HG03066 (cell line): ENCODE measurements at regions not wholly inside any gene's neighbourhood (a gene's known extent, or its start where the extent isn't known, plus 50 kb on each side); places are given as distances from the start of the nearest gene placed in this dataset.
"Not testable (repeated sequence)": the region's sequence is repeated elsewhere in the genome, so short reads cannot be mapped to it uniquely, and the experiment has no call there.

ENCODE experiments used
- ATAC-seq: cut with Tn5 transposase; IDR thresholded peaks from one replicate; pipeline ENCODE4 v1.9.1; 2021; ENCODE audit warnings: low read depth; ENCODE audit not compliant: unreplicated experiment

DNA sequence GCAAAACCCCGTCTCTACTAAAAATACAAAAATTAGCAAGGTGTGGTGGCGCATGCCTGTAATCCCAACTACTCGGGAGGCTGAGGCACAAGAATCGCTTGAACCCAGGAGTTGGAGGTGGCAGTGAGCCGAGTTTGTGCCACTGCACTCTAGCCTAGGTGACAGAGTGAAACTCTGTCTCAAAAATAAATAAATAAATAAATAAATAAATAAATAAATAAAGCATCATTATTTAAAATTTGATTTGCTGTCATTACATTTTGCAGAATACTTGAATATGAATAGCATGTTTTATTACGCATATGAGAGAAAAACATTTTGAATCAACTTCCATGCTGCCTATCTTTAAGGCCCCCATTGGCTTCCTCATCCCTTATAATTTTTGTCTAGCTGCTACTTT lies 53.4 kb upstream of the MED14 start:
- not testable (repeated sequence) for ATAC-seq

DNA sequence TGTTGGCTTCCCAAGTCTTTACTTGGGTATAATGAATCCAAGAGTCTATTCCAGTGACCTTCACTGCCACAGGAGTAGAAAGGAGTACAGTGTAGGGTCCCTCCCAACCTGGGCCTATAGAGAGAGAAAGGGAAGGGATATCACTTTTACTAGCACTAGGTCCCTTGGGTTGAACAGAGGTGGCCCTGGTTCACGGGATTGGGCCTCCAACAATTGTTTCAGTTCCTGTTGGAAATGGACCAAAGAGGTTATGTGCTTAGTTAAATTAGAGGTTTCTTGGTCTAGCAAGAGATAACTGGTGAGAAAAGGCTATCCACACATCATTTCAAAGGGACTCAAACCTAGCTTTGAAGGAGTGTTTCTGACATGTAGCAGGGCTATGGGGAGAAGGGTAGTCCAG lies 57.1 kb upstream of the MED14 start:
- ATAC-seq, result no peak

DNA sequence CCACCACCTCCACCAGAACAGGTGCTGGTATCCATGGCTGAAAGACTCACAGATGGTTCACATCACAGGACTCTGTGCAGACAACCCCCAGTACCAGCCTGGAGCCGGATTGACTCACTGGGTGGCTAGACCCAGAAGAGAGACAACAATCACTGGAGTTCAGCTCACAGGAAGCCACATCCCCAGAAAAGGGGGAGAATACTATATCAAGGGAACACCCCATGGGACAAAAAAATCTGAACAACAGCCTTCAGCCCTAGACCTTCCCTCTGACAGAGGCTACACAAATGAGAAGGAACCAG lies 59.4 kb upstream of the MED14 start:
- not testable (repeated sequence) for ATAC-seq

DNA sequence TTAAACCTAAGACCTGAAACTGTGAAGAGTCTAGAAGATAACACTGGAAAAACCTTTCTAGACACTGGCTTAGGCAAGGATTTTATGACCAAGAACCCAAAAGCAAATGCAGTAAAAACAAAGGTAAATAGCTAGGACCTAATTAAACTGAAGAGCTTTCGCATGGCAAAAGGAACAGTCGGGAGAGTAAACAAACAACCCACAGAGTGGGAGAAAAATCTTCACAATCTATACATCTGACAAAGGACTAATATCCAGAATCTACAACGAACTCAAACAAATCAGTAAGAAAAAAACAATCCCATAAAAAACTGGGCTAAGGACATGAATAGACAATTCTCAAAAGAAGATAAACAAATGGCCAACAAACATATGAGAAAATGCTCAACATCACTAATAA lies 64.4 kb upstream of the MED14 start:
- not testable (repeated sequence) for ATAC-seq

DNA sequence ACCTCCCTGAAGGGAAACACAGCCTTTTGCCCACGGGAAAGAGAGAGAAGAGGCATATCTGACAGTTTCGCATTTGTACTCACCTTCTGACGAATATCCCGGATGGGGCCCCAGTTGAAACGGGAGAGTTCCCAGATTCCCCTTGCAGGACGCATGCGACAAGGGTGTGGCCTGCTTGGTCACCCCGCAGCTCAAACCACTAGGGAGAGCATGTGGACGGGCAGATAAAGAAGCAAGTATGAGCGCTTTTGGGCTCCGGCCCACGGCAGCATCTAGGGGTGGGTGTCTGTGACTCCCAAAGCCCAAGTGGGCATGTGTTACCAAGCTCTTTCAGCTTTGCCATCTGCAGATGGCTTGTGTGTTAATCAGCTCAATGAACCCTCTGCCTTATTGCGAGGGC lies 70.1 kb upstream of the MED14 start:
- ATAC-seq, result no peak

DNA sequence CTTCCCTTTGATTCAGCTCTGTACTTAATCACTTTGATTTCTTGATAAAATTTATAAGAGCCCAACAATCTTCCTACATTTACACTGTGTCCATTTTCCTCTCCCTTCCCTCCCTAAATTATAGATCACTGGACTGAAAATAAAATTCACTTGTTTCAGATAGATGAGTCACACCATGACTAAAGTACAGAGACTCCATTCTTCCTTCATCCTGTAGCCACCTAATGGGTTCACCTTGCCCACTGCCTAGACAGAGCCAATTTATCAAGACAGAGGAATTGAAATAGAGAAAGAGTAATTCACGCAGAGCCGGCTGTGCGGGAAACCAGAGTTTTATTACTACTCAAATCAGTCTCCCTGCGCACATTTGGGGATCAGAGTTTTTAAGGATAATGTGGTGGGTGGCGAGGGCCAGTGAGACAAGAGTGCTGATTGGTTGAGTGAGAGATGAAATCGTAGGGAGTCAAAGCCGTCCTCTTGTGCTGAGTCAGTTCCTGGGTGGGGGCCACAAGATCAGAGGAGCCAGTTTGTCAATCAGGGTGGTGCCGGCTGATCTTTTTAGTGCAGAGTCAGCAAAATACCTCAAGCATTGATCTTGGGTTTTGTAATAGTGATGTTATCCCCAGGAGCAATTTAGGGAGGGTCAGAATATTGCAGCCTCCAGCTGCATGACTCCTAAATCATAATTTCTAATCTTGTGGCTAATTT lies 71.3 kb upstream of the MED14 start:
- ATAC-seq, result no peak

DNA sequence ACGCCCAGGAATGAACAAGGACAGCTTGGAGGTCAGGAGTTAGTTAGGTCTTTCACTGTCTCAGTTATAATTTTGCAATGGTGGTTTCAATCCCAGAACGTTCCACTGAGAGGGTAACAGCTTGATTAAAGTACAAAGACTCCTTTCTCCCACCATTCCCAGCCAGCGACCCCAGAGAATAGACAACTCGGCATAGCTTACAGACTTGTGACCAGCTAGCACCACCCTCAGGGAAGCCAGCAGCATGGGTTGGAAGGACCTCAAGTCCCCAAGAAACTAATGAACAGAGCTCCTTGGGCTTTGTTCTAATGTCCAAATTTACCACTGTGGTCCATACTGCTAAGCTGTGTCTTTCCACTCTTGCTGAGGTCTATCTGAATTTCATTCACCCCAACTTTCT lies 72.0 kb upstream of the MED14 start:
- no peak for ATAC-seq

DNA sequence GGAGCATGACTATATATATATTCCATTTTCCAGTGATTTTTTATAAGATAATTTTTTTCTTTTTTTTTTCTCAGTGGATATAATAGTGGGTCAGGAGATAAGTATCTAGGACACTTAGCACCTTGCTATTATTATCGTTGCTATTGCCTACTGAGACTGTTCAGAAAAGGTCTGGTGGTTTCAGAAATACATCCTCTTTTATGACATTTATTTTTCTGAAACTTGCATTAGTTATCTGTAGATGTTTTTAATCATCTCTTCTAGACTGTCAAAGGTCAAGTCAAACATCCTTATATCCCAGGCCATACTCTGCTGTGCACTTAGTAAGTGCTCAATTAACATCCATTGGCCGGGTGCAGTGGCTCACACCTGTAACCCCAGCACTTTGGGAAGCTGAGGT lies 72.9 kb upstream of the MED14 start:
- no peak for ATAC-seq

DNA sequence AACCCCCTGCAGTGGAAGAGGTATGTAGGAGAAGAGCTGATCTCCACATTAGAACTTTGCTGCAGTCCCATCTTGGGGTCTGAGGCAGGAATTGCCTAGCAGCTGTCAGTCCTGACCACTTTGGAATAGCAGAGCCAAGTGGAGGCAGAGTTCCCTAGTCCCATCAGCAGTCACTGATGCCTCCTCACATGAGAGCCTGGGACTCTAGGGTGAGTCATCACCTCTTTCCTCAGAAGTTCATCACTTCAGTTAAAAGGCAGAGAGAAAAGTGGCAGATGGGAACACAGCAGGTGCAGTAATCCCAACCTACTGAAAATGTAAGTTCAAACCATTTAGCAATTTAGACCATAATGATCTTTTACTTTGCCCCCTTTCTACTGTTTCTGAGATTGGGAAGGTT lies 73.9 kb upstream of the MED14 start:
- no peak for ATAC-seq

DNA sequence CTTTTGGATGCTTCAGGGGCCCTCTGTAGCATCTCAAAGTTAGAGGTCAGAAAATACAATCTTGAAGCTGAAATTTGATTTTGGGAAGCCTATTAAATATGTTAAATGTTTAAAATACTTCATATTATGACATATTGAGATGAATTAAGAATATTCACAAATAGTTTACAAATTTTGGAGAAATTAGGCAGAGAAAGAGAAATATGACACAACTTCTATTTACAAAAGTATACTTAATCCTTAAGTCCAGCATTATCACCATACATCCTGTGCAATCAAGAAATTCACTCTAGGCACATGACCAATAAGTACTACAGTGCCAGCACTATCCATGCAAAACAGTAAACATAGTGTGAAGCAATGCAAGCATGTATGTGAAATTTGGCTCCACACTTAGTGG lies 79.7 kb upstream of the MED14 start:
- ATAC-seq, result not testable (repeated sequence)

DNA sequence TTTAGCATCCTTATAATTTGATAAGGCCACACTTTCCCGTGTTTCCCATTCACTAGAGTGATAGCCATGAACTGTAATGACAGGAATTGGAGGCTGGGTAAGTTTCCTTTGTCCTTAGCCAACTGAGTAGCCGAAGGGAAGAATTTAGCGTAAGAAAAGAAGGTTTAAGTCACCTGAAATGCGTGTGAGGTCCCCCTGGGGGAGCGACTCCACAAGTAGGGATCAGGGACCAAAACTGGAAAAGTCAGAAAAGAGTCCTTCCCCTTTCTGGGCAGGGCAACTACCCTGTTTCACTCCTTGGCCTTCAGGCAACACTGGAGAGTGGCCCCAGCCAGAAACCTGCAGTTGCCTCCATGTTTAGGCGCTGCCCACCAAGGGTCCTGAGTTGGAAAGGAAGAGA lies 81.6 kb upstream of the MED14 start:
- no peak for ATAC-seq

DNA sequence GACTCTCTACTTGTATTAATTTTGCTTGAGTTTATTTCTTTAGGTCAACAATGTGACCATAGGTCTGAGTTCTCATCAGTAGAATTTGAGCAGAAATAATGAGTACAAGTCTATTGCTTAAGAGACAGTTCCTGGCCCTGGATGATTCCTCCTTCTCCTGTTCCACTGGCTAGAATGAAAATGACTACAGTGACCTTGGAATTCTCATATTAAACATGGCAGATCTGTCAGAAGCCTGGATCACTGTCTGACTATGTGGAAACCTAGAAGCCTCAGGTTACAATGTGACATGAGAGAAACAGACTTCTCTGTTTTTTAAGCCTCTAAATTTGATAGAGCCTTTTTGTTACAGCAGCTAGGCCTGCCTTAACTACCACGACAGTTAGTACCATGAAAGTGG lies 82.9 kb upstream of the MED14 start:
- ATAC-seq, result no peak

DNA sequence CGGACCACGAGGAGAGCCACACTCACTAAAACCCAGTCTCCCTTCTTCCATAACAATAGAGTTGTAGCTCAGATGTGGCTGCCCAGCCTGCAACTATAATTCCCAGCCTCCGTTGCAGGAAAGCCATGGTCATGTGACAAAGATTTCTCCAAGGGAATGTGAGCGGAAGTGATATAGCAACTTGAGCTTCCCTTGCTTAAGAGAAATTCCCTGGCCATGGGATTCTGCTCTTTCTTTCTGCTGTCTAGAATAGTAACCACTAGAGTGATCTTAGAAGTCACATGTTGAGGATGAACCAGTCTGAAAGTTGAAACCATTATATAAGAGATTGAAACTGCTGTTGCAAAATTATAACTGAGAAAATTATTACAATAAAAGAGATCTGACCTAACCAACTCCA lies 86.4 kb upstream of the MED14 start:
- no peak for ATAC-seq

DNA sequence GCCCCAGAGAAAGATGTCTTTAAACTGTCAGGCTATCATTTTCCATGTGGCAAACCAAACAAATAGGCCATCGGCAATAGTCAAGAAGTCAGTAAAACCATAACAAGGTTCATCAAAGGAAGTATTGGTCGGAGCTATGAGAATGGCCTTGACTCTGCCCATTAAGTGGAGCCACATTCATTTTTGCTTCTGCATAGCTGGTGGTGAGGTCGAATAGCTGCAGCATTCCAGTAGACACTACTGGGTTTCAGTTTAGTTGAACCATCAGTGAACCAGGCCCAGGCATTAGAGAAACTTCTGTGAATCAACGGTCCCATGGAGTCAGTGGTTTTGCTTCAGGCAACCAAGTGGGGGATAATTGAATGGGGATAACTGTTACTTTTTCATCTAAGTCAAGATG lies 92.0 kb upstream of the MED14 start:
- ATAC-seq, result no peak

DNA sequence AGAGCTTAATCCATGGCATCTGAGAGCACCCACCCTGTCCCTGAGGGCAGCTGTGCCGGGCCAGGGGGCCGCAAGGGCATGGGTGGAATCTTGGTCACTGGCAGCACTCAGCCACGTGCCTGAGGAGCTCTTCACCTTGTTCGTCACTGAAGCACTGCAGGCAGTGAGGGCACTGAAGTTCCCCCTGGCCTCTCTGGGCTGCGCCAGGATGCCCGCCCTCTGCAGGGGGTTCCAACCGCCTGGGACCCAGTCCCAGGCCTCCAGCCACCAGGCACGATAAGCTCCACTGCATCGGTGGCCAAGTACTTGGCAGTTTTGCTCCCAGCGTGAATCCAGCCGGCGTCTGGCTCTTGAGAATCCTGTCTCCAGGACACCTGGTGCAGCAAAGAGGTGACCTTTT lies 96.4 kb upstream of the MED14 start:
- ATAC-seq, result no peak

DNA sequence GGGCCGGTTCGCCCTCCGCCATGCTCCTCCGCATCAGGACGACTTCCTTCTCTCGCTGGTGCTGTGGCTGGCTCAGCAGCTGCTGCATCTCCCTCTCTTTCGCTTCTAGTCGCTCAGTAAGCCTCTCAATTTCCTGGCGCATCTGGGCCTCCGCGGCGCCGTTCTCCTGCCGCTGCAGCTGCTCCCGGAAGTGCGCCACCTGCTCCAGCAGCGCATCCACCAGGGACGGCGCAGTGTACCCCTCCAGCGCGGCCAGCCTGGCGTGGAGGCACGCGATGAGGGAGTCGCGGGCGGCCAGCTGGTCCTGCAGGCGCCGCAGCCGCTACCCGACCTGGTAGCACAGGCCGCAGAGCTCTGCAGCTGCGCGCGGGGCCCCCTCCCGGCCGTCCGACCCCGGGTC lies 97.4 kb upstream of the MED14 start:
- no peak for ATAC-seq

DNA sequence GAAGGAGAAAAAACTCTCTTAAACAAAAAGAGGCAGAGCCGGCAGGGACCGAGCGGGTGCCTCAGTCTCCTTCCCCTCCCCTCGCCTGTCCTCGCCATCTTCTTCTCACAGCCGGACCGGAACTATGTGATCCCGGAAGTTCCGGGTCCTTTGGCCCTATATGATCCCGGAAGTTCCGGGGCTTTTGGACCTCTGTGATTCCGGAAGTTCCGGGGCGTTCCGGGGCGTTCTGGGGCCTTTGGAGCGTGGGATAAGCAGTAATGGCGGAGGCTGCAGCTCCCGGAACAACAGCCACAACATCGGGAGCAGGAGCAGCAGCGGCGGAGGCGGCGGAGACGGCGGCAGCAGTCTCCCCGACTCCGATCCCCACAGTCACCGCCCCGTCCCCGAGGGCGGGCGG lies 98.9 kb upstream of the MED14 start:
- ATAC-seq, result no peak

DNA sequence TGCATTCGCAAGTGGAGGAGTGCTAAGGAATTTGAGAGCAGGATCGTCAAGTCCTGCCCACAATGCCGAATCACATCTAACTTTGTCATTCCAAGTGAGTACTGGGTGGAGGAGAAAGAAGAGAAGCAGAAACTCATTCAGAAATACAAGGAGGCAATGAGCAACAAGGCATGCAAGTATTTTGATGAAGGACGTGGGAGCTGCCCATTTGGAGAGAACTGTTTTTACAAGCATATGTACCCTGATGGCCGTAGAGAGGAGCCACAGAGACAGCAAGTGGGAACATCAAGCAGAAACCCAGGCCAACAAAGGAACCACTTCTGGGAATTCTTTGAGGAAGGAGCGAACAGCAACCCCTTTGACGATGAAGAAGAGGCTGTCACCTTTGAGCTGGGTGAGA lies 100.2 kb upstream of the MED14 start:
- ATAC-seq, result no peak

DNA sequence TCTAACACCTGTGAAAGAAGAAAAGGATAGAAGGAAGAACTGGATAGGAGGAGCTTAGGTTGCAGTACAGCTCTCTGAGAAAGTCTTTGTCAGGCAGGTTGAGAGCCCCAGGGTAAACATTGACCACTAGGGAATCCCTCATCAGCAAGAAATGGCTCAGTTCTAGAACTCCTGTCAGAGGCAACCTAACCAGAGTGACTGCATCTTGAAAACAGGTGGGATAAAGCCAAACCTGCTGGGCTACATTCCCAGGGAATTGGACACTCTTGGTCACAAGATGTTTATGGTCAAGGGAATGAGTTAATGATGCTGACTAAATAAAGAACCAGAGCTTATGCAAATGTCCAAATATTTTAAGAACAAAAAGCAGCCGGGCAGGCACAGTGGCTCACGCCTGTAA lies 108.3 kb upstream of the MED14 start:
- ATAC-seq, result no peak

DNA sequence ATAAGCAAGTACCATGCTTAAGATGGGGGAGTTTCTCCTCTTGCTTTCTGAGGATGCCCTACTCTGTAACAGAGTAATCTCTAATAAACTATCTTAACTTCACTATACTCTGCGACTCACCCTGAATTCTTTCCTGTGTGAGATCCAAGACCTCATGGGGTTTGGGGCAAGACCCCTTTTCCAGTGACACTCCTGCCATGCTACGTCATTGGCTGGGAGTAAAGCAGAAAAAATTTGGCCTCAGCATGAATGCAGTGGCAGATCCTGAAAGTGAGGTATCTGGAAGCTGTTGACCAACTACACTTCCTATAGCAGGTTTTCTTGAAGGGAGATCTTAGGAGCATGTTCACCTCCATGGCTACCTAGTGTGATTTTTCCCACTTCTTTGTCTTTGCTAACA lies 109.1 kb upstream of the MED14 start:
- no peak for ATAC-seq

DNA sequence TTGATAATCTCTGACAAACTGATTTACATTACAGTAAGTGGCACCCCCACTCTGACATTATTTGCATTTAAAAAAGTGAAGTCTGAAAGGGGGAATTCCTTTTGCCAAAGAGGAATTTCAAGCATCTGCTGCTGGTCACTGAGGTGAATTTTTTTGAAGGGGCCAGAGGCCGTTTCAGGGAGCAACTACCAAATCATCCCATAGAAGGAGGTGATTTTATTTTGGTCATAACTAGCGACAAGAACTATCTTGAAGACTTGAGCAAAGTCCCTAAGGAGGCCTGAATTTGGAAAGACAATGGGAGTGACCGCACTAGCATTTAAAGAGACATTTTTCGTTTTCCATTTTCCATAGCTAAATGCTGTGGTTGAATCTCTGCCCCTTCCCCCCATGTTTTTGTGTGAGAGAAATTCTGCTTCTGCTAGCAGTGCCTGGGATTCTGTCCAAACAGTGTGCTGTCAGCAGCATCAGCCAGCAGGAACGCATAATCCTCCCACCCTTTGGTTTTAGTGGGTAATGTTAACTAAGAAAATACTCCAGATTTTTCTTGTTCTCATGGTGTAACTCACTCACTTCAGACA lies 110.1 kb upstream of the MED14 start:
- ATAC-seq, result no peak

DNA sequence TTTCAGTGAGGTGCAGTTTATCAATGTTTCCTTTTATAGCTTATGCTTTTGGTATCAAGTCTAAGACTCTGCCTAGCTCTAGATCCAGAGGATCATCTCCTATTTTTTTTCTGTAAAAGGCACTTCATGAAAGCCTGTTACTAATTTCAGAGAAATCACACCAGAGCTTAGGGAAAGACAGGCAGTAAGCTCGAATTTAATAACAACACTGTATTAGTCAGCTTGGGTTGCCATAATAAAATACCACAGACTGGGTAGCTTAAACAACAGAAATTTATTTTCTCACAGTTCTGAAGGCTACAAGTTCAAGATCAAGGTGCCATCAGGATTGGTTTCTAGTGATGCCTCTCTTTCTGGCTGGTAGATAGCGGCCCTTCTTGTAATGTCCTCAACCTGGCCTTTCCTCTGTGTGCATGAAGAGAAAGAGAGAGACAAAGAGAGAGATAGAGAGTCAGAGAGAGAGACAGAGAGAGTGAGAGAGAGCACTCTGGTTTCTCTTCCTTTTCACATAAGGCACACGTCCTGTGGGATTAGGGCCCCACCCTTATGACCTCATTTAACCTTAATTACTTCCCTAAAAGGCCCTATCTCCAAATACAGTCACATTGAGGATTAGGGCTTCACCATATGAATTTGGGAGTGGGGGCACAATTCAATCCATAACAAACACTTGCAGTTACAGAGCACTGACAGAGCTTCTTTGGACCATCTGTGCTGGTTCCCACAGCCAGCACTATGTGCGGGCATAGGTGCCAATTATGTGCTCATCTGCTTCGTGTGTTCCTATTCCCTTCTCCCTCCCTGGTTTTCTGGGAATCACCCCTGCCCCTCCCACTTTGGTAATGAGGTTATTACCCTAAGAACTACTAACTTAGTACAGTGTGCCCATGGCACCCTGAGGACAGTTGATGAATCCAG lies 114.8 kb upstream of the MED14 start:
- ATAC-seq, result no peak
